ENCODE measurements at regions not wholly inside any gene's neighbourhood (a gene's known extent, or its start where the extent isn't known, plus 50 kb on each side); places are given as distances from the start of the nearest gene placed in this dataset.

- TF ChIP-seq POLR2AphosphoS5 (IDR thresholded peaks at IDR 0.05): no peak
- no peak for TF ChIP-seq CTCF (IDR thresholded peaks at IDR 0.05)
- TF ChIP-seq POLR2A (IDR thresholded peaks at IDR 0.05): no peak
- no peak for TF ChIP-seq EP300 (IDR thresholded peaks at IDR 0.05)
Measured at GRCh38 chr12:88417531-88417930, 162.7 kb downstream of the KITLG start.
